ENCODE measurements at regions not wholly inside any gene's neighbourhood (a gene's known extent, or its start where the extent isn't known, plus 50 kb on each side); places are given as distances from the start of the nearest gene placed in this dataset.

DNA sequence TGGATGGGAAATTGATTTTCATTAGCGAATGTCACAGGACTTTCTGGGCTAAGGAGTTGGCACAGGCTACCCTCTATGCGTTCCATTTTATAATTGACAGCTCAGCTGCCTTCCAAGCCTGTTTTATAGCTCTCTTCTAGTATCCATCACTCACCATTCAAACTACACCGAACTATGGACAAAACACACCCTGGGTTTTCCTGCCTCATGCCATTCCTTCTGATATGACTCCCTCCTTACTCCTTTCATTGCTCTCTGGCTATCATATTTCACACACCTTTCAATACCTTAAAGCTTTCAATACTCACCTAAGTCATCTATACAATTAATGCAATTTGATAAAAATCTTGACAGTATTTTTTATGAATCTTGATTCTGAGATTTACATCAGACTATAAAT lies 181.3 kb downstream of the RAP2A start:
- Histone ChIP-seq H3K9me3 (no peaks in the 10 kb centered on the region), H3K36me3 (no peaks in the 10 kb centered on the region), H3K4me3 (no peak overlapping the region), H3K4me1 (no peaks in the 10 kb centered on the region), H3K27ac (no peak overlapping the region), H3K27me3 (peaks cover 0 to 9% (median 0%) of the 10 kb centered on the region in 7 donors)
- no peak for DNase-seq
- 48 to 50% methylated on average over 3 of the region's 3 CpGs for WGBS, 2 donors
- TF ChIP-seq, protein P1, sequence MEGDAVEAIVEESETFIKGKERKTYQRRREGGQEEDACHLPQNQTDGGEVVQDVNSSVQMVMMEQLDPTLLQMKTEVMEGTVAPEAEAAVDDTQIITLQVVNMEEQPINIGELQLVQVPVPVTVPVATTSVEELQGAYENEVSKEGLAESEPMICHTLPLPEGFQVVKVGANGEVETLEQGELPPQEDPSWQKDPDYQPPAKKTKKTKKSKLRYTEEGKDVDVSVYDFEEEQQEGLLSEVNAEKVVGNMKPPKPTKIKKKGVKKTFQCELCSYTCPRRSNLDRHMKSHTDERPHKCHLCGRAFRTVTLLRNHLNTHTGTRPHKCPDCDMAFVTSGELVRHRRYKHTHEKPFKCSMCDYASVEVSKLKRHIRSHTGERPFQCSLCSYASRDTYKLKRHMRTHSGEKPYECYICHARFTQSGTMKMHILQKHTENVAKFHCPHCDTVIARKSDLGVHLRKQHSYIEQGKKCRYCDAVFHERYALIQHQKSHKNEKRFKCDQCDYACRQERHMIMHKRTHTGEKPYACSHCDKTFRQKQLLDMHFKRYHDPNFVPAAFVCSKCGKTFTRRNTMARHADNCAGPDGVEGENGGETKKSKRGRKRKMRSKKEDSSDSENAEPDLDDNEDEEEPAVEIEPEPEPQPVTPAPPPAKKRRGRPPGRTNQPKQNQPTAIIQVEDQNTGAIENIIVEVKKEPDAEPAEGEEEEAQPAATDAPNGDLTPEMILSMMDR (IDR thresholded peaks at IDR 0.05) = no peak
- intact Hi-C loops (cut with DNase I) = no loop called here
- no peak for ATAC-seq

DNA sequence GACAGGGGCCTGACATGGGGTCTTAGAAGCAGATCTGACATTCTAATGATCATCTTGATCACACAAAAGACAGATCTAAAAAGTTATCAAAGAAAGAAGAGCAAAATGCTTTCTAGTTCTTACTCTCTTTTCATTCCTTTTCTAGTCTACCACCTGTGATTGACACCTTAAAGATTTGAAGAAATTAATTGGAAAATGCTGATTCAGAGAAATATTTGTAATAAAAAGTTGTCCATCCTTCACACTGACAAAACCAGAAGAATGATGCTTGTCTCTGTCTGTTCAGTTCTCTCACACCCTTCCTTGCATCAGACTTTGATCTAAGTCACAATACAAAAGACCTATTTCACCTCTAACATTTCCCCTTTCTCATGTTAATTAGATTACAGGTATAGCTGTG lies 182.4 kb downstream of the RAP2A start:
- Histone ChIP-seq H3K27ac (no peak overlapping the region), H3K4me1 (no peaks in the 10 kb centered on the region), H3K27me3 (peaks cover 0 to 9% (median 0%) of the 10 kb centered on the region in 7 donors), H3K9me3 (no peaks in the 10 kb centered on the region), H3K36me3 (no peaks in the 10 kb centered on the region), H3K4me3 (no peak overlapping the region)
- intact Hi-C loops (cut with DNase I) = no loop called here
- TF ChIP-seq, protein P1 (IDR thresholded peaks at IDR 0.05) = no peak
- ATAC-seq (no peak), DNase-seq (no peak)

DNA sequence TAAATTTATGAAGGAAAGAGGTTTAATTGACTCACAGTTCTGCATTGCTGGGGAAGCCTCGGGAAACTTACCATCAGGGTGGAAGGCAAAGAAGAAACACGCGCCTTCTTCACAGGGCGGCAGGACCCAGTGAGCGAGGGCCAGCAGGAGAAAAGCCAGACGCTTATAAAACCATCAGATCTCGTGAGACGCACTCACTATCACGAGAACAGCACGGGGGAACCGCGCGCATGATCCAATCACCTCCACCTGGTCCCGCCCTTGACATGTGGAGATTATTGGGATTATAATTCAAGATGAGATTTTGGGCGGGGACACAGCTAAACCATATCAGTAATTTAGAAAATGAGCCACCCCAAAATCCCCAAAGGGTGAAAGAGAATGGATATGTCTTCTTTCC lies 187.1 kb downstream of the RAP2A start:
- TF ChIP-seq, protein P1 (IDR thresholded peaks at IDR 0.05) = no peak
- no peak overlapping the region for H3K27ac ChIP-seq
- no peaks in the 10 kb centered on the region for H3K4me1 ChIP-seq
- peaks cover 0 to 9% (median 0%) of the 10 kb centered on the region in 7 donors for H3K27me3 ChIP-seq
- H3K4me3 ChIP-seq = no peak overlapping the region
- no peak for ATAC-seq
- H3K36me3 ChIP-seq = no peaks in the 10 kb centered on the region
- H3K9me3 ChIP-seq = no peaks in the 10 kb centered on the region
- intact Hi-C loops (cut with DNase I) = no loop called here
- no peak for DNase-seq
- WGBS, 2 donors = 92 to 93% methylated on average over 15 of the region's 15 CpGs

DNA sequence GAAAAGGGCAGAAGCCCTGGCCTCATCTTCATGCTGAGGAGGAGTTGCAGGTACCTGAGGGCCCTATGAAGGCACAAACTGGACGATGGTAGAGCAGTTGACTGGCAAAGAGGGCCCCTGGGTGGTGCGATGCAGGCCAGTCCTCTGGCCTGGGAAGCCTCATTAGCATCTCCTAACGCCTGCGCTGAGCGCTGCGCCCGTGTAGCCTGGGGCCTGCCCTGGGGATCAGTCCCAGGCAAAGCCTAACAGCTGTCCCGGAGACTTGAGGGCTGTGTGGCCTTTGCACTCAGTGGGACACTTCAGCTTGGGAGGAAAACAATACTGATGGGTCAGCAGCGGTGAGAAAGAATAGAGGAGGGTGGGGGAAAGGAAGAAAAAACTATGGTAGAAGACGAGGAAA lies 187.7 kb downstream of the RAP2A start:
- ATAC-seq (no peak), DNase-seq (no peak)
- Histone ChIP-seq H3K9me3 (no peaks in the 10 kb centered on the region), H3K4me3 (no peak overlapping the region), H3K27me3 (peaks cover 0 to 9% (median 0%) of the 10 kb centered on the region in 7 donors), H3K27ac (no peak overlapping the region), H3K4me1 (no peaks in the 10 kb centered on the region), H3K36me3 (no peaks in the 10 kb centered on the region)
- intact Hi-C loops (cut with DNase I) = no loop called here
- 46 to 60% methylated on average over 10 of the region's 10 CpGs for WGBS, 2 donors
- TF ChIP-seq, protein P1 (IDR thresholded peaks at IDR 0.05) = no peak
